Fibroblast of the aortic adventitia (primary cell): ENCODE measurements at regions not wholly inside any gene's neighbourhood (a gene's known extent, or its start where the extent isn't known, plus 50 kb on each side); places are given as distances from the start of the nearest gene placed in this dataset.

ENCODE experiments used
- DNase-seq: peaks from one replicate; pipeline ENCODE4 v3.0.0-alpha.2; 2010; ENCODE audit warnings: low read depth
- H3K4me3 ChIP-seq: 2 replicates; pipeline ENCODE4 v1.5.1; 2011; ENCODE audit warnings: low read depth, mild to moderate bottlenecking, control low read depth, low read length, moderate library complexity
- TF ChIP-seq, protein P1 (sequence below): IDR thresholded peaks from 2 replicates; pipeline ENCODE4 v1.5.1; 2011; ENCODE audit warnings: mild to moderate bottlenecking, low read length, control low read depth, inconsistent platforms; ENCODE audit not compliant: insufficient read depth

DNA sequence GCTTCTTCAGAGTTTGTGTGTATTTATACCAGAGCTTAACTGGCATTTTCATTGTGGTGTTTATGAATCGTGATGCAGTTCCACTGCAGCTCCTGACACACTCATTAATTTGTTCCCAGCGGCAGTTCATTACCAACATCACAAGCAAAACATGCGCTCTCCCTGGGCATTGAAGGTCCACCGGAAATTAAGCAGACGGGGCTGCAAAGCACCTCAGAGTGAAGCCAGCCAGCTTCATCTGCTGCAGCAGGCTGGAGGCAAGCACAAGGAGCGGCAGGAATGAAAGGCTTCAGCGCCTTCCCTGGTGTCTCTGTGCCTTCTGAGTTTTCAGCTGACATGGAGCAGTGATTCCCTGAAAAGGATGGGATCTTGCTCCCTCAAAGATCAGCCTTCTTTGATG lies 246.0 kb upstream of the SPTLC3 start:
- TF ChIP-seq, protein P1, sequence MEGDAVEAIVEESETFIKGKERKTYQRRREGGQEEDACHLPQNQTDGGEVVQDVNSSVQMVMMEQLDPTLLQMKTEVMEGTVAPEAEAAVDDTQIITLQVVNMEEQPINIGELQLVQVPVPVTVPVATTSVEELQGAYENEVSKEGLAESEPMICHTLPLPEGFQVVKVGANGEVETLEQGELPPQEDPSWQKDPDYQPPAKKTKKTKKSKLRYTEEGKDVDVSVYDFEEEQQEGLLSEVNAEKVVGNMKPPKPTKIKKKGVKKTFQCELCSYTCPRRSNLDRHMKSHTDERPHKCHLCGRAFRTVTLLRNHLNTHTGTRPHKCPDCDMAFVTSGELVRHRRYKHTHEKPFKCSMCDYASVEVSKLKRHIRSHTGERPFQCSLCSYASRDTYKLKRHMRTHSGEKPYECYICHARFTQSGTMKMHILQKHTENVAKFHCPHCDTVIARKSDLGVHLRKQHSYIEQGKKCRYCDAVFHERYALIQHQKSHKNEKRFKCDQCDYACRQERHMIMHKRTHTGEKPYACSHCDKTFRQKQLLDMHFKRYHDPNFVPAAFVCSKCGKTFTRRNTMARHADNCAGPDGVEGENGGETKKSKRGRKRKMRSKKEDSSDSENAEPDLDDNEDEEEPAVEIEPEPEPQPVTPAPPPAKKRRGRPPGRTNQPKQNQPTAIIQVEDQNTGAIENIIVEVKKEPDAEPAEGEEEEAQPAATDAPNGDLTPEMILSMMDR: no peak
- H3K4me3 ChIP-seq: no peak overlapping the region
- no peak for DNase-seq

DNA sequence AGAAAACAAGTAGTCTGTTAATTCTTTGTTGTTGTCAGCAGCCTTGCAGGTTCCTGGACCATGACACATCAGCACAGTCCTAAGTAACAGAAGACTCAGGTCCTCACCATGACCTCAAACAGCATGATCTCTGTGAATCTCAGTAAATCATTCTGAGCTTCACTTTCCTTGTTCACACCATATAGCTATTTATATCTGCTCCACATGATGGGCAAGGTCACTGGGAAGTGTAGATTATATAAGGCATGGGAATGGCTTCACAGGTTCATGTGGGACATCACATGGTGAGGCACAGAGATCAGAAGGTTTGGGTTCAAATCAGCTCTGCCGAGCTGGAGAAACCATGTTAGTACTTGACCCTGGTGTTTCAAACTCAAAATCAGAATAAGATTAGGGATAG lies 245.4 kb upstream of the SPTLC3 start:
- H3K4me3 ChIP-seq: no peak overlapping the region
- TF ChIP-seq, protein P1: no peak
- no peak for DNase-seq

DNA sequence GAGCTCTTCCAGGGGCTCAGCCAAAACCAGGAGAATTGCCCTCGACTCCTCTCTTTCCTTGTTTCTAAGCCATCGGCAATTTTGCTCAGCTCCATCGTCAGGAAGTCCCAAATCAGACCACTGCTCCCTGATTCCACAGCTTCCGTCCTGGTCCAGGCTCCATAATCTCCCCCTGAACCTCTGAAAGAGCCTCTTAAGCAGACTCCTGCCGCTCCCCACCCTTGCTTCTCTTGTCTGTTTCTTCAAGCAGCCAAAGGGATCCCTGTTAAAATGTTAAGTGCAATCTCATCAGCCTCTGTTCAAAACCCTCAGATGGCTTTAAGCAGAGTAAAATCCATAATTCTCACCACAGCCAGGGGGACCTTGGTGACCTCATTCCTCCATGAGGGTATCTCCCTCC lies 244.7 kb upstream of the SPTLC3 start:
- no peak overlapping the region for H3K4me3 ChIP-seq
- no peak for DNase-seq
- TF ChIP-seq, protein P1: no peak

- no peak overlapping the region for H3K4me3 ChIP-seq
- no peak for DNase-seq
- TF ChIP-seq, protein P1: no peak
These were observed 243.9 kb upstream of the SPTLC3 start for GRCh38 chr20:12764851-12765250.

GRCh38 chr20:12773936-12774335 lies 234.8 kb upstream of the SPTLC3 start:
- DNase-seq: no peak
- no peak overlapping the region for H3K4me3 ChIP-seq
- TF ChIP-seq, protein P1: no peak

DNA sequence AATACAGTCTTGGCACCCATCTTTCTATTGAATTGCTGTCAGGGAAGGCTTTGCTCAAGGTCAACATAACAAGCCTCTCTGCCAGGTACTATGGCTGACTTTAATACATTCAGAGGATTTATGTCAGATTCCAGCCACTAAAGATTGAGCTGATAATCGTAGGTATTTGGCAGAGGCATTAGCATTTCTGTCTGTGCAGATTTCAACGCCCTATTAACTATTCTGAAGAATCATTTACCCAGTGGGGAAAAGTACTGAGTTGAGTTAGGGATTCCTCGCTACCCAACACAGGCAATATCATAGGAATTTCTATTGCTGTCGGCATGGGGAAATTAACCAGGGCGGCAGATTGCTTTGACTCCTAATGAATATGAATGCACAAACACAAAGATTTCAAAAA lies 233.7 kb upstream of the SPTLC3 start:
- TF ChIP-seq, protein P1: no peak
- no peak for DNase-seq

GRCh38 chr20:12777016-12777415 lies 231.8 kb upstream of the SPTLC3 start:
- TF ChIP-seq, protein P1: no peak
- H3K4me3 ChIP-seq: no peak overlapping the region
- DNase-seq: no peak

More for the DNA sequence above, 233.7 kb upstream of the SPTLC3 start:
- no peak overlapping the region for H3K4me3 ChIP-seq
